ENCODE measurements at regions not wholly inside any gene's neighbourhood (a gene's known extent, or its start where the extent isn't known, plus 50 kb on each side); places are given as distances from the start of the nearest gene placed in this dataset.

GRCh38 chr13:50149932-50150331, 134.7 kb downstream of the KCNRG start:
- H3K4me1 Mint-ChIP-seq, result peaks cover 21 to 30% (median 26%) of the 10 kb centered on the region in 3 donors

GRCh38 chr13:50152224-50152623, 137.0 kb downstream of the KCNRG start:
- Mint-ChIP-seq H3K9me3 (no peaks in the 10 kb centered on the region), H3K36me3 (peaks cover 2% of the 10 kb centered on the region), H3K27me3 (peaks cover 1% of the 10 kb centered on the region), H3K27ac (peak overlapping the region; percentile 33 to 87 (median 76)), H3K4me3 (peak overlapping the region; percentile 64 to 92 (median 78)), H3K4me1 (peaks cover 20 to 23% (median 22%) of the 10 kb centered on the region in 3 donors)

More at GRCh38 chr13:50149932-50150331, 134.7 kb downstream of the KCNRG start:
- H3K27ac Mint-ChIP-seq, result peak overlapping the region in 1 of 3 donors; percentile 44
- peaks cover 1% of the 10 kb centered on the region for H3K27me3 Mint-ChIP-seq
- H3K4me3 Mint-ChIP-seq, result peak overlapping the region in 1 of 4 donors; percentile 52
- H3K9me3 Mint-ChIP-seq, result no peaks in the 10 kb centered on the region
- peaks cover 2% of the 10 kb centered on the region for H3K36me3 Mint-ChIP-seq

- Mint-ChIP-seq H3K9me3 (no peaks in the 10 kb centered on the region), H3K4me1 (peaks cover 20 to 23% (median 22%) of the 10 kb centered on the region in 3 donors), H3K4me3 (peak overlapping the region; percentile 64 to 92 (median 78)), H3K27ac (peak overlapping the region; percentile 33 to 87 (median 76)), H3K36me3 (peaks cover 2% of the 10 kb centered on the region), H3K27me3 (peaks cover 1% of the 10 kb centered on the region)
These were observed 137.5 kb downstream of the KCNRG start for GRCh38 chr13:50152655-50153309.

- peaks cover 2% of the 10 kb centered on the region for H3K36me3 Mint-ChIP-seq
- no peaks in the 10 kb centered on the region for H3K9me3 Mint-ChIP-seq
- H3K27me3 Mint-ChIP-seq, result peaks cover 1% of the 10 kb centered on the region
- H3K4me3 Mint-ChIP-seq, result peak overlapping the region; percentile 64 to 92 (median 78)
- peak overlapping the region; percentile 2 to 87 (median 76) for H3K27ac Mint-ChIP-seq
- H3K4me1 Mint-ChIP-seq, result peaks cover 23 to 26% (median 25%) of the 10 kb centered on the region in 3 donors
These were observed 138.2 kb downstream of the KCNRG start for GRCh38 chr13:50153401-50153800.

DNA sequence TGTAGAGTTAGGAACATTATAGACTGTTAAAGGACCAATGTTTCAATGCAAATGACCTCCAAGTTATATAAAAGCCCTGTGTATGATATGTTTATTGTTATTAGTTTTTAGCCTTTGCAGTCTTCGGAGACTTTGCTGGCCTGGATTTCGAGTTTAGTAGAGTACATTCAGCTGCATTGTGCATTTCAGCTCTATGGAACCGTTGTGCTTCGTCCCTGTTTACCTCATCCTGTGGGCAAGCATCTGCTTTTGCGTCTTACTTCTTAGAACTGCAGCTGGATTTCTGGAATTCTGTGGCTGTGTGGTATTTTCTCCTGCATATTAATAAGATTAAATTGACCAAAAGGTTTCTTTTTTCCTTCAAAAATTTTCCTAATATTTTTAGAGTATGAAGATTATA, 138.6 kb downstream of the KCNRG start:
- Mint-ChIP-seq H3K4me1 (peaks cover 26 to 30% (median 30%) of the 10 kb centered on the region in 3 donors), H3K4me3 (peak overlapping the region in 1 of 4 donors; percentile 88), H3K9me3 (no peaks in the 10 kb centered on the region), H3K36me3 (no peaks in the 10 kb centered on the region), H3K27me3 (peaks cover 1% of the 10 kb centered on the region), H3K27ac (no peak overlapping the region)

- no peak overlapping the region for H3K4me3 Mint-ChIP-seq
- no peaks in the 10 kb centered on the region for H3K9me3 Mint-ChIP-seq
- no peaks in the 10 kb centered on the region for H3K36me3 Mint-ChIP-seq
- peaks cover 1% of the 10 kb centered on the region for H3K27me3 Mint-ChIP-seq
- H3K4me1 Mint-ChIP-seq, result peaks cover 28 to 38% (median 36%) of the 10 kb centered on the region in 3 donors
- H3K27ac Mint-ChIP-seq, result no peak overlapping the region
These were observed 139.5 kb downstream of the KCNRG start for GRCh38 chr13:50154697-50155096.

GRCh38 chr13:50156140-50156539, 140.9 kb downstream of the KCNRG start:
- H3K36me3 Mint-ChIP-seq, result peaks cover 1% of the 10 kb centered on the region
- H3K27me3 Mint-ChIP-seq, result peaks cover 1% of the 10 kb centered on the region
- peaks cover 27 to 40% (median 35%) of the 10 kb centered on the region in 3 donors for H3K4me1 Mint-ChIP-seq
- no peak overlapping the region for H3K4me3 Mint-ChIP-seq
- H3K9me3 Mint-ChIP-seq, result peaks cover 0 to under 1% (median 0%) of the 10 kb centered on the region in 3 donors
- no peak overlapping the region for H3K27ac Mint-ChIP-seq

DNA sequence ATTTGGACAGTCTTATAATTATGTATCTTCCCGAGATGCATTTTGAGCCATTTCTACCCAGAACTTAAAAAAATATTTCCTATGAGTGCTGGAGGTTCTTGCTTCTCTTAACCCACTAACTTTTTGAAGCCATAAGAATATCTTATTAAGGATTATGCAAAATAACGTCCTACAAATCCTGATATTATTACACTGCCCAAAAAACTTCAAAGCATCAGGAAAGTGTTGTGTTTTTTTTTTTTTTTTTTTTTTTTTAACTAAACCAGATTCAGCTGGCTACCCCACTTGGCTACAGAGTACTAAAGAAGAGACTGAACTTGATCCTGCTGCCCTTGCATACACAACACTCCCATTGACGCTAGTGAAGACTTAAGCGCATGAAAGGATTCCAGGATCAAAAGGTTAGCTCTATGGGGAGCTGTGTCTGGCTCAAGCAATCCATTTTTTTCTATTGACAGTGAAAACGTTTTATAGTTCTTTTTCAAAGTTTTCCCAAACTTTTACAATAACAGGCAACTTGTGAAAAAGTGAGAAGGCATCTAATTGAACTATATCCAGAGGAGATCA, 141.4 kb downstream of the KCNRG start:
- peaks cover 0 to 1% (median 0%) of the 10 kb centered on the region in 3 donors for H3K9me3 Mint-ChIP-seq

GRCh38 chr13:50158385-50159165, 143.3 kb downstream of the KCNRG start:
- H3K9me3 Mint-ChIP-seq, result peaks cover 0 to 1% (median 0%) of the 10 kb centered on the region in 3 donors
- no peaks in the 10 kb centered on the region for H3K27me3 Mint-ChIP-seq

More for the DNA sequence above, 141.4 kb downstream of the KCNRG start:
- no peaks in the 10 kb centered on the region for H3K27me3 Mint-ChIP-seq
- peaks cover 1% of the 10 kb centered on the region for H3K36me3 Mint-ChIP-seq
- peaks cover 23 to 36% (median 30%) of the 10 kb centered on the region in 3 donors for H3K4me1 Mint-ChIP-seq
- peak overlapping the region in 1 of 3 donors; percentile 11 for H3K27ac Mint-ChIP-seq
- H3K4me3 Mint-ChIP-seq, result no peak overlapping the region

DNA sequence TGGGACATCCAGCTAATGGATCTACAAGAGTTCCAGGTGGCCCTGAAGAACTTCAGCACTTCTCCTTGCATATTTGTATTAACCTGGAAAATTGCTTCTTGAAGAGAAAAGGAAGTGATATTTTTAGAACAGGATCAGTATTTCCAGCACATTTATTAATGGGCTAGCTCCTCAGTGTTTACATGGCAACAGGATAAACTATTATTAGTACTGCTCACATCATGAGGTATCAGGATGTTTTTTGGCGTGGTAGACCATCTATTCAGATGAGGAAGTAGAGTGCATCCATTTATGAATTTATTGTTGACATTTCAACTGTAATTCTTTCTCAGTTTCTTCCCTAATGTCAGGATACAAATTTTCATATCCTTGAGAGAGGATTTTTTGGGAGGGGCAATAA, 144.4 kb downstream of the KCNRG start:
- Mint-ChIP-seq H3K27me3 (no peaks in the 10 kb centered on the region), H3K4me3 (no peak overlapping the region)

More at GRCh38 chr13:50158385-50159165, 143.3 kb downstream of the KCNRG start:
- peak overlapping the region in 1 of 3 donors; percentile 68 for H3K27ac Mint-ChIP-seq
- H3K36me3 Mint-ChIP-seq, result peaks cover 1% of the 10 kb centered on the region
- H3K4me3 Mint-ChIP-seq, result peak overlapping the region in 1 of 4 donors; percentile 28
- peaks cover 10 to 18% (median 14%) of the 10 kb centered on the region in 3 donors for H3K4me1 Mint-ChIP-seq

DNA sequence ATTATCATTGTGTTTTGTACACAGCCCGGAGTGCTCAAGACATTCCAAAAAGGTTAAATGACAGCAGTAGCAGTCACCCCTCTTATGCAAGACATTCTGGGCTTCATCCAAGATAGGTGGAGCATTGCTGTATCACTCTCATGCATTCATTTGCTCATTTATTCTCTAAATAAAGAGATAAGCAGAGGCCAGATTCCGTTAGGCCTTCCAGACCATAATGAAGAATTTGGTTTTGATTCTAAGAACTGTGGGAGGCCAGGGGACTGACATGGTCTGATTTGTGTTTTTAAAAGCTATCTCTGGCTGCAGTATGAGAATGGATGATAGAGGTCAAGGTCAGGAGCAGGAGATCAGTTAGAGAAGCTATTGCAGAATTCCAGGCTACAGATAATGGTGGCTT, 145.8 kb downstream of the KCNRG start:
- Mint-ChIP-seq H3K4me3 (no peak overlapping the region), H3K4me1 (peaks cover 9 to 18% (median 13%) of the 10 kb centered on the region in 3 donors), H3K36me3 (peaks cover 1% of the 10 kb centered on the region), H3K9me3 (peaks cover 0 to 1% (median 0%) of the 10 kb centered on the region in 3 donors), H3K27ac (no peak overlapping the region), H3K27me3 (no peaks in the 10 kb centered on the region)

More for the DNA sequence above, 144.4 kb downstream of the KCNRG start:
- Mint-ChIP-seq H3K9me3 (peaks cover 0 to 1% (median 0%) of the 10 kb centered on the region in 3 donors), H3K36me3 (peaks cover 1% of the 10 kb centered on the region), H3K4me1 (peaks cover 9 to 18% (median 13%) of the 10 kb centered on the region in 3 donors), H3K27ac (no peak overlapping the region)

DNA sequence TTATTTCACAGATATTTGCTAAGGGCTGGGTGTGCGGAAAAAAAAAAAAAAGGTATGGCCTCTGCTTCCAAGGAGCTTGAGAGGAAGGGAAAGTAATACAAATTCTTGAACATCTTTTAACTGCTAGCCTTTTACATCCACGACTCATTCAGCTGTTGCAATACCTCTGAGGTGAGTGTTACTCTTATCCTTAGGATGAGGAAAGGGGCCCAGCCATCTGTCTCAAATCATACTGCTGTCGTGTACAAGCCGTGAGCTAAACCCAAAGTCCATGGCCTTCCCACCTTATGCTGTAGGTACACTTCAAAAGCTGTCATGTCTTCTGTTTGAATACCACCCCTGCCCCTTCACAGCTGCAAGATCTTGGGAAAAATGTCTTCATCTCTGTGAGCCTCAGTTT, 146.8 kb downstream of the KCNRG start:
- Mint-ChIP-seq H3K4me3 (no peak overlapping the region), H3K27me3 (no peaks in the 10 kb centered on the region), H3K27ac (no peak overlapping the region), H3K36me3 (peaks cover 1% of the 10 kb centered on the region), H3K9me3 (peaks cover 0 to 1% (median 0%) of the 10 kb centered on the region in 3 donors), H3K4me1 (peaks cover 9 to 18% (median 13%) of the 10 kb centered on the region in 3 donors)

DNA sequence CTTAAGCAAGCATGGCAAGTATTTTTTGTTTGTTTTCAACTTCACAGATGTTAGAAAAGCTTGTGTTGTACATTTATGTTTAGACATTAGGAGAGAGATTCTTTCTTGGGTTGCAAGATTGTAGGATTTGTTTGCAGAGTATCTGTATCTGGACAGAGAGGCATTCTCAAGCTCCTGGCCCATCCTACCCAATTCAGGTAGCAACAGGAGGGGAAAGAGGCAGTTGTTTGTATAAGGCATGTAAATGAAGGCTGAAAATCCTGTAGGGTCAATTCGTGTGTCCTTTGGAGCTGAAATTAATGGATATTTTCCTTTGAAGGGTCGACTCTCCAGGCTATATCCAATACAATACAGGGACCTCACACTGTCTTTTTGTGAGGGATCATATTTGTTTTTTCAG, 147.3 kb downstream of the KCNRG start:
- no peaks in the 10 kb centered on the region for H3K27me3 Mint-ChIP-seq

GRCh38 chr13:50167224-50167947, 152.1 kb downstream of the KCNRG start:
- Mint-ChIP-seq H3K27ac (no peak overlapping the region), H3K4me1 (peaks cover 0 to 1% (median 0%) of the 10 kb centered on the region in 3 donors), H3K27me3 (no peaks in the 10 kb centered on the region), H3K4me3 (no peak overlapping the region), H3K36me3 (no peaks in the 10 kb centered on the region), H3K9me3 (no peaks in the 10 kb centered on the region)

More for the DNA sequence above, 147.3 kb downstream of the KCNRG start:
- H3K27ac Mint-ChIP-seq, result no peak overlapping the region
- no peak overlapping the region for H3K4me3 Mint-ChIP-seq
- peaks cover 1% of the 10 kb centered on the region for H3K36me3 Mint-ChIP-seq
- peaks cover 0 to 1% (median 0%) of the 10 kb centered on the region in 3 donors for H3K9me3 Mint-ChIP-seq
- peaks cover 9 to 18% (median 13%) of the 10 kb centered on the region in 3 donors for H3K4me1 Mint-ChIP-seq
